Esophagus squamous epithelium (tissue), 4 donors: ENCODE measurements at regions not wholly inside any gene's neighbourhood (a gene's known extent, or its start where the extent isn't known, plus 50 kb on each side); places are given as distances from the start of the nearest gene placed in this dataset.

Experiments used
- POLR2A ChIP-seq, 4 donors: fragments of 450-650 bp; IDR thresholded peaks; one replicate each; pipeline ENCODE4 v1.6.1; 2017; ENCODE audit warnings: antibody characterized with exemption in 4 of 4, mild to moderate bottlenecking in 4 of 4, moderate library complexity in 3 of 4
- TF ChIP-seq, protein P1 (sequence below), 6 experiments: fragments of 450-650 bp in 4 of 6; fragments of 200-600 bp in 2 of 6; sonication (generic) in 2 of 6; IDR thresholded peaks; one replicate each; pipeline ENCODE4 v1.5.1; 2016 to 2019; ENCODE audit warnings: antibody characterized with exemption in 6 of 6, mild to moderate bottlenecking in 4 of 6, moderate library complexity in 4 of 6

DNA sequence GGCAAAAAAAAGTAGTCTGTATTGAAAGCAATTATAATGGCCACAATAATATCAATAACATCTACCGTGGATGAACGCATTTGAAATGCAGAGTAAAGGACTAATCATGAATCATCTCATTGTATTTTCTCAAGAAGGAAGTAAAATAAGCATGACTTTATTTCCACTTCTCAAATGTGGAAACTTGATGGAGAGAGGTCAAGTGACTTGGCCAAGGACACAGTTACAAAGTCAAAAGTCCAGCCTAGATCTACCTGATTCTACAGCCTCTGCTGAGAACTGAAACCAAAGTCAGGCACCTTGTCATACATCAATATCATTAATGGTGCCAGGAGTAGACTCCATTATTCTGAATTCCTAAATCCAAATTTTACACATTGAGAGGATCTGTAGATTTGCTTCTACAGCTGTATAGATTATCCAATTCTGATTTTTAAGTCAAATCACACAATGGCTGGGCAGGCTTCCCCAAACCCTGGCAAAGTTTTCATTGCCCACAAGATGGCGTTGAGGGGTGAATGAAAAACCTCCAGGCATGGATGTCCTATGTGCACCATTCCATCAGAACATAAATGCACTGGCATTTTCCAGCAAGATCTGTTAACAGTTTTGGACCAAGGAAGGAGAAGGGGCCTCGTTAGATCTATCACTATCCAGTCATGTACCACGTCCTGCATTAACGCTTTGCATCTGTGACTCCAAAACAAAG is 423.1 kb downstream of the MAFB start:
- TF ChIP-seq, protein P1, sequence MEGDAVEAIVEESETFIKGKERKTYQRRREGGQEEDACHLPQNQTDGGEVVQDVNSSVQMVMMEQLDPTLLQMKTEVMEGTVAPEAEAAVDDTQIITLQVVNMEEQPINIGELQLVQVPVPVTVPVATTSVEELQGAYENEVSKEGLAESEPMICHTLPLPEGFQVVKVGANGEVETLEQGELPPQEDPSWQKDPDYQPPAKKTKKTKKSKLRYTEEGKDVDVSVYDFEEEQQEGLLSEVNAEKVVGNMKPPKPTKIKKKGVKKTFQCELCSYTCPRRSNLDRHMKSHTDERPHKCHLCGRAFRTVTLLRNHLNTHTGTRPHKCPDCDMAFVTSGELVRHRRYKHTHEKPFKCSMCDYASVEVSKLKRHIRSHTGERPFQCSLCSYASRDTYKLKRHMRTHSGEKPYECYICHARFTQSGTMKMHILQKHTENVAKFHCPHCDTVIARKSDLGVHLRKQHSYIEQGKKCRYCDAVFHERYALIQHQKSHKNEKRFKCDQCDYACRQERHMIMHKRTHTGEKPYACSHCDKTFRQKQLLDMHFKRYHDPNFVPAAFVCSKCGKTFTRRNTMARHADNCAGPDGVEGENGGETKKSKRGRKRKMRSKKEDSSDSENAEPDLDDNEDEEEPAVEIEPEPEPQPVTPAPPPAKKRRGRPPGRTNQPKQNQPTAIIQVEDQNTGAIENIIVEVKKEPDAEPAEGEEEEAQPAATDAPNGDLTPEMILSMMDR (IDR thresholded peaks at IDR 0.05), result peak in 5 of 6 experiments; percentile 33 to 59 (median 48)
- no peak for TF ChIP-seq POLR2A (IDR thresholded peaks at IDR 0.05)
